B cell (primary cell): ENCODE measurements at regions not wholly inside any gene's neighbourhood (a gene's known extent, or its start where the extent isn't known, plus 50 kb on each side); places are given as distances from the start of the nearest gene placed in this dataset.

Experiments used
- EZH2 ChIP-seq: IDR thresholded peaks from 2 replicates; pipeline ENCODE4 v1.6.1; 2012; ENCODE audit warnings: borderline replicate concordance, low read depth, mild to moderate bottlenecking, moderate library complexity, low read length; ENCODE audit not compliant: insufficient read depth, poor library complexity, severe bottlenecking
- TF ChIP-seq, protein P1 (sequence below): fragments of 200-600 bp; IDR thresholded peaks from one replicate; pipeline ENCODE4 v1.8.0; 2022; ENCODE audit warnings: antibody characterized with exemption, mild to moderate bottlenecking

- TF ChIP-seq, protein P1, sequence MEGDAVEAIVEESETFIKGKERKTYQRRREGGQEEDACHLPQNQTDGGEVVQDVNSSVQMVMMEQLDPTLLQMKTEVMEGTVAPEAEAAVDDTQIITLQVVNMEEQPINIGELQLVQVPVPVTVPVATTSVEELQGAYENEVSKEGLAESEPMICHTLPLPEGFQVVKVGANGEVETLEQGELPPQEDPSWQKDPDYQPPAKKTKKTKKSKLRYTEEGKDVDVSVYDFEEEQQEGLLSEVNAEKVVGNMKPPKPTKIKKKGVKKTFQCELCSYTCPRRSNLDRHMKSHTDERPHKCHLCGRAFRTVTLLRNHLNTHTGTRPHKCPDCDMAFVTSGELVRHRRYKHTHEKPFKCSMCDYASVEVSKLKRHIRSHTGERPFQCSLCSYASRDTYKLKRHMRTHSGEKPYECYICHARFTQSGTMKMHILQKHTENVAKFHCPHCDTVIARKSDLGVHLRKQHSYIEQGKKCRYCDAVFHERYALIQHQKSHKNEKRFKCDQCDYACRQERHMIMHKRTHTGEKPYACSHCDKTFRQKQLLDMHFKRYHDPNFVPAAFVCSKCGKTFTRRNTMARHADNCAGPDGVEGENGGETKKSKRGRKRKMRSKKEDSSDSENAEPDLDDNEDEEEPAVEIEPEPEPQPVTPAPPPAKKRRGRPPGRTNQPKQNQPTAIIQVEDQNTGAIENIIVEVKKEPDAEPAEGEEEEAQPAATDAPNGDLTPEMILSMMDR = no peak
- TF ChIP-seq EZH2 = no peak
Observed at GRCh38 chr6:170222498-170223471, 68.1 kb downstream of the DLL1 start.
